Inflammatory macrophage (primary cell): ENCODE measurements at regions not wholly inside any gene's neighbourhood (a gene's known extent, or its start where the extent isn't known, plus 50 kb on each side); places are given as distances from the start of the nearest gene placed in this dataset.

Experiments
- DNase-seq, 2 donors: peaks; one replicate each; pipeline ENCODE4 v3.0.0-alpha.2; 2020 to 2022

DNA sequence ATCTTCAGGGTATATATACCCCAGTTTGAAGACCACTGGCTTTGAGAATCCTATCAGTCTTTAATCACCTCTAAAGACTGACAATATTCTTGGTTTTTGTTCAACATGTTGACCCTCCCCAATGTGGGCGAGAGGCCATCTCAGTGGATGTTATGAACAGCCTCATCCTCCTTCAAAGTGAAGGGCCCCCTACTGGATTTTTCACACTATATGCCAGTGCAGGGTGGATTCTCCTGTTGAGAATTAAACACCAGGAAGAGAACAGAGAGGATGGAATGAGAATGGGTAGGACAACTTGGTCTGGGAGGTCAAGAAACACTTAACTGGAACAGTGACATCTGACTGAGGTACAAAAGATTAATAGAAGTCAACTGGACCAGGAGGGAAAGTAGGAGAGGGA, 327.1 kb downstream of the MAFB start:
- DNase-seq = no peak

- peak; percentile 45 to 70 for DNase-seq
Measured at GRCh38 chr20:40359131-40359912, 329.7 kb downstream of the MAFB start.

GRCh38 chr20:40354880-40355279, 334.2 kb downstream of the MAFB start:
- no peak for DNase-seq

- DNase-seq = no peak
Measured at GRCh38 chr20:40343390-40343789, 345.6 kb downstream of the MAFB start.

DNA sequence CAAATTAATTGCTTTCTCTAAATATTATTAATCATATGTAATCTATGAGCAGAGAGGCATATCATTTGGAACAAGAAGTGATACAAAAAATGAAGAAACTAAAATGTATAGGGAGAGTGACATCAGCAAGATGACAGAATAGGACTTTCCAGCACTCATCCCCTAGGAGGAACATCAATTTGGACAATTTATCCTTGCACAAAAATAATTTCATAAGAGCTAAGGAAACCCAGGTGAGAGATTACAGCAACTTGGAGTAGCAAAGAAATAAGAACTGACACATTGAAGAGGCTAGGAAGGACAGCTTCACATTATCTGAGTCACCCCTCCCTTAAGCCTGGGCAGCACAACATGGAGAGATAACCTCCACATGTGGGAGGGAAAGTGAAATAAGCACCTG, 347.5 kb downstream of the MAFB start:
- DNase-seq = no peak

DNA sequence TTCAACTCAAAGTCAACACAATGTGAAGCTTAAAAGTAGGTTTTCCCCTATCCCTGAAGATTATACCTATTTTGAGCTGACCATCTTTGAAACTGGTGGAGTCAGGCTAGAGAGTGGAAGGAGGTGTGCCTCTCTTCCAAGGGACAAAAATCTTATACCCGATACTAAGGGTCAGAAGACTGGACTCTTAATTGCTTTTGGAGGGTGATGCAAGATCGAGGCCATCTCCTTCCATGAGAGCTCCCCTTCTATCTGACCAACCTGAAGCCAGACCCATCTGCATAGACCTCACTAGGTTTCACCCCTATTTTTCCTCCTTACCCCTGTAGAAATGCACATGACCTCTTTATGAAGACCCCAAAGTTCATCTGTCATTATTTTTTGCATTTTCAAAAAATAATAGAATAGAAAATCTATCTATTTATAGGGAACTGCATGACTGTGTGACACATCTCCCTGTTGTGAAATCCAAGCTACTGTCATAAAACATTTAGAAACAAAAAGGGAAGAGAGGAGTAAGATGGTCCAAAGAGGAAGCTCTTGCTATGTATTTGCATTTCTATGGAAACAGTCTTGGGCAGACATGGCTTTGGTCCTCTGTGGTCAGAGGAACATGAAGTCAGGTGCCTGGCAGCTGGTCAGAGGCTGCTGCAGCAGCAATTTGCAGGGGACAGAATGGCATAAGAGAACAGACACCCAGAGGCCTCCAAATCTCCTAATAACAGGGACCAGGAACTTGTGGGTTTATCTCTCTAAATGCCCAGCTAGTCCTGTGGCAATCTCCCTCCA, 349.2 kb downstream of the MAFB start:
- peak; percentile 98 to 99 for DNase-seq

DNA sequence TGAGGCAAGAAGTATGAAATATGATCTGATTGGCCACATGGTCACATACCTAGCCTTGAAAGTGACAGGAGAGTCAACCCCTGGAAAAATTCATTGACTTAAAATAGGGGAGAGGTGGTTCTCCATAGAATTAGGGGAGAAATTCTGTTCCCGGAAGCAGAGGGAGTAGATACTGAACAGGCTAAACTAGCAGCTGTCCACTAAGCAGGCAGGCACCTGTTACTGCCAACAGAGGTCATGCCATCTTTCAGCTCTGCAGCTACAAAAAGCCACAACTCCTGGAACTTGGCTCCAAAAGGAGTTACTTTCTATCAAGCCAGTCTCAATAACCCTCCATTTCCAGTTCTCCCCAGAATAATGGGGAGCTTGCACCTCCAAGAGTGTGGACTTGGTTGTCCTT, 352.5 kb downstream of the MAFB start:
- DNase-seq = no peak

DNA sequence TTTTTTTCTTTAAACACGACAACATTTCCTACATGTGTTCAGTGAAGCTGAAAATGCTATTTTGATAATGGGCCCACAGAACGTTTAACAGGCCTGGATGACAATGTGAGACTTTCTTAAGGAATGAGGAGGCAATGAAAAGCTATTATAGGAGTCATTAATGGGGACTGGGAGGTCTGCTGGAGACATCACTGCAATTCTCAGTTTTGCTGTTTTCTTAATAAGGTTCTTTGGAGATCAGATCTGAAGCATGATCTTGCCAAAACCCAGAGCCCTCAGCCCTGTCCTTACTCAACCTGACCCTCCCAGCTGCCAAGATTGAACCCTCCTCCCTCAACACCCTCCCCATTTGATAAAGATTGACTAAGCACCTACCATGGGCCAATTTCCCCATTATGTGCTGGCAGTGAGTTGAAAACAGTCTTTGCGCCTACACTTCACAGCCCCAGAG, 353.1 kb downstream of the MAFB start:
- DNase-seq = peak; percentile 25 to 58

- no peak for DNase-seq
Measured at GRCh38 chr20:40335437-40335836, 353.6 kb downstream of the MAFB start.

GRCh38 chr20:40333591-40333990, 355.4 kb downstream of the MAFB start:
- no peak for DNase-seq

- no peak for DNase-seq
Measured at GRCh38 chr20:40331807-40332560, 357.1 kb downstream of the MAFB start.

DNA sequence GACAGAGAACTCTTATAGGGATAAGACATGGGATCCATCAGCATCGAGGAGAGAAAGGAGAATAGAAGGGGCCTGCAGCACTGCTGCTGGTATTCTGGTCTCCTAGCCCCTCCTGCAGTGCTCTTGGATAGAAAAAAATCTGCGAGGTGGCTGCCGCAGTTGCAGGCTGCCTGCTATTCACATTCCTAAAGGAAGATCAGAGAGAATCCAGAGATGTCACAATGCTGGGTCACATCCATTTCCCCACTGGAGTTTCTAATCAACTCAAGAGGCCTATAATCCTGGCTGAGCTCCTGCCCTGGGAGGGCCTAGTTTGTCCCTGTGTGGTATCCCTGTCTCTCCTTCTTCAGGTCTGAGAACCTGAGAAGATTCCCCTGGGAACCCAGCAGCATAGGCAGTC, 357.8 kb downstream of the MAFB start:
- DNase-seq = no peak

GRCh38 chr20:40329321-40329720, 359.7 kb downstream of the MAFB start:
- peak in 1 of 2 donors; percentile 25 for DNase-seq

GRCh38 chr20:40326784-40327183, 362.3 kb downstream of the MAFB start:
- peak; percentile 85 to 89 for DNase-seq

DNA sequence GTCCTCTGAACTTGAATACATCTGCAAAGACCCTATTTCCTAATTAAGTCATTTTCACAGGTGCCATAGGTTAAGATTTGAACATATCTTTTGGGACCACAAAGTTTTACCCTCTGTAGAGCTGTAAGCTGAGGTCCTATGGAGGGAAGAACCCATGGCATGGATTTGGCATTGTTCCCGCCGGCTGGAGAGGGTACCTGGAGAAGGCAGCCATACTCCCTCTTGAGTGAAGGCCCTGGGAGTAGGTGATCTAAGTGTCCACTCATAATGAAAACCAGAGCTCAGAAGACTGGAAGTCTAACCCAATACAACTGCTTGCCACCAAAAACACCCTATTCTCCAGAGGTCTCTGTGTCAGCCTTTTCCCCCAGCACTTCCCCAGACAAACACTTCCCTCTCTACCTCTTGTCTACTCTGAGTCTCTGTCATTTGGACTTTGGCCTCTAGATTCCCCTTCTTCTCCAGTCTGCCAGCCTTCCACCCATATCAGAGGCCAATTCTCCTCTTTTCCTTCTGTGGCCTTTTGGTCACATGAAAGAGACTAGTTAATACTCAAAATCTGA, 363.9 kb downstream of the MAFB start:
- peak; percentile 37 to 50 for DNase-seq

DNA sequence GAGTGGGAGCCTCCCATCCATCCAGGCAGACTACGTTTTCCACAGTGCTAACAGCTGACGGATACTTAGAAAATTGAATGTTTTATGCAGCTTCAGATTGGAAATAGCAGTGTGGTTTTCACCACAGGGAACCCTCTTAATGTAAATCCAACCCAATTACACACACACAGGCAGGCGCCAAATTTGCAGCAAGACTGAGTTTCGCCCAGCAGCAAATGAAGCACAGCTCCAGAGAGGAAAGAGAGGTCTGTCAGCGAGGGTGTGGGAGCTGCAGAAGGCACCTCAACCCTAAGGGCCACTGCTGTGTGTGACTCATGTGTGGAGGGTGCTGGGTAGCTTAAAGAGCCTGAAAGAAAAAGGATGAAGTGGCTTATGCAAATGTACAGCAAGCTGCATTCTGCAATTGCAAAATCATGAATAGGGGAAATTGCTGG, 365.7 kb downstream of the MAFB start:
- DNase-seq = peak; percentile 92 to 94

- peak; percentile 13 to 43 for DNase-seq
Measured at GRCh38 chr20:40322941-40323340, 366.1 kb downstream of the MAFB start.

DNA sequence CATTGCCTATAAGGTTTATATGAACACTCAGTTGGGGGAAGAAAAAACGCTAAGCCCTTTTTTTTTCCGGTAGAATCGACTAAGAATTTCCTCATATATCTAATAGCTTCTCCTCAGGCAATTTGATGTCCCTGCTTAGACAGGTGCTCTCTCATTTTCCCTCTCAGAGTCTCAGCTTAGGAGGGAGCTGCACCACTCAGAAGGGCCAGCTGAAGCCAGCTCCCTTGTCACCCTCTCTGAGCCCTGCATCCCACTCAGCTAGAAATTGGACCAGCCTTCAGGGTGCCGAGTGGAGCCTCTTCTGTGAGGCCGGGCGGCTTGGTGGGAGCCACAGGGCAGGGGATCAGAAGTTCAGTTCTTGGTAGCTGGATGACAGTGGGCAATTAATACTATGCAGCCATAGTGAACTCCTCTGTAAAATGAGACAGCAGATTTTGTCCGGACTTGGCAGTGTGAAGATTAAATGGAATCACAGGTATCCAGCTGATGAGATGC, 368.5 kb downstream of the MAFB start:
- DNase-seq = no peak

DNA sequence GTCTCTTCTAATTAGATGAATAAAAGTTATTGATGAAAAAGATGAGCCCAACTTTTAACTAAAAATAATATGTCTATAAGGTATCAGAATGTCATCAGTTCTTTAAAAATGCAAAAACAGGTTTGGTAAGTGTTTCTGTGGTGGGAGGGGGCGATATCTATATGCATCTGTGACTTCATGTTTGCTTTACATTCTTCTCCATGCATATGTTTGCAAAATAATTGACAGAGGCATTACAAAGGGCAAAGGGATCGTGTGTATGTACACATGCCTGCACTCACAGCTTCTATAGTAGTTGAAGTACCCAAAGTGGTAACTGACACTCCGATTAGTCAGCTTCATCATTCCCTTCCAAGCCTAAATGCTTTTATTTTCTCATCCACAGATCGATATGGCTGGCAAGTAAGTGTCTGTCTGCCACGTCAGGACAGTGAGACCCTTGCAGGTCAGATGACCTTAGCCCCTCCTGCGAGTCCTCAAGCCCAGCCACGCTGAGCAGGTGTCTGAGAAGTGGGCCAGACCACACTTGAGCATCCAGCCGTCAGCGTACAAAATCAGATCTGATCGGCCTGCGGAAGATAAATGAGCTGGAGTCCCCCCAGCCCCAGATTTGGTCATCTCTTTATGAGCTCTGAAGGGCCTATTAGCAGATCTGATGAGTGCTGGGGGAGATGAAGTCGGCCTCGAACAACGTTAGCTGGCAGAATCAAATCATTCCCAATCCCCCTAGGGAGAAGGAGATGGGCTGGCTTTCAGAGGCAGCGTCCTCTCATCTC, 369.1 kb downstream of the MAFB start:
- no peak for DNase-seq

GRCh38 chr20:40319056-40319455, 370.0 kb downstream of the MAFB start:
- DNase-seq = no peak

DNA sequence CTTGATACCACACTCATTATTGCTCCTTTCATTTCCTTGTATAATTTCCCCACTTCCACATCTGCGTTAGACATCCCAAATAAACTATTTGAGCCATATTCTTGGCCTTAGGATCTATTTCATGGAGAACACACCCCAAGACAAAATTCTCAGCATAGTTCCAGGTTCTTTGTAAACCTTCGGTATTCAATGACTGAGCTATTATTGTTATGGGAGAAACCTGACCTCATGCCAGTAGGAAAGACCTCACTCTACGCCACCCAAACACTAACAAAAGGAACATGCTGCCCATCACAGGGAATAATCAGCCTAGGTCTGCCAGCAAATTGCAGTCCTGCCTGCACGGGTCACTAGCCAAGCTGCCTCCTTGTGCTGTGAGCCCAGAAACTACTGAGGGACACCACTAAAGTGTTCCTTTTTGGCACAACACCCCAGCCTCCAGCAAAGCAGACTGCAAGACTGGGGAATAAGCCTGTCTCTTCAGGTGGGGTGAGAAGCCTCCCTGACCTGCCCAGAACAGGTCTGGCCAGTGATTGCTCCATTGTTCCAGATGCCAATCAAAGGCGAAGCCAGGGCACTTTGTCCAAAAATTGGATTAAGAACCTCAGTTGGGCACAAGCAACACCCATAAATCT, 371.8 kb downstream of the MAFB start:
- DNase-seq = no peak
